HEK293T (cell line): ENCODE measurements at regions not wholly inside any gene's neighbourhood (a gene's known extent, or its start where the extent isn't known, plus 50 kb on each side); places are given as distances from the start of the nearest gene placed in this dataset.

ENCODE experiments used
- CTCF ChIA-PET: fragments of 350-600 bp; formaldehyde crosslinking; extraction: SDS; loops from one replicate; lab custom pipeline; 2021; ENCODE audit warnings: antibody characterized with exemption, inconsistent platforms; lab: Yijun Ruan, JAX
- POLR2A ChIA-PET: fragments of 350-600 bp; formaldehyde crosslinking; extraction: SDS; loops from one replicate; lab custom pipeline; 2020; ENCODE audit warnings: antibody characterized with exemption, inconsistent platforms; lab: Yijun Ruan, JAX
- DNase-seq: peaks from one replicate; pipeline ENCODE4 v3.0.0; 2012; ENCODE audit warnings: mixed read lengths; ENCODE audit errors: extremely low spot score
- ARNT ChIP-seq: fragments of 450-650 bp; IDR thresholded peaks from 2 replicates; pipeline ENCODE4 v1.6.1; 2017; ENCODE audit warnings: mild to moderate bottlenecking
- BHLHE40 ChIP-seq: fragments of 450-650 bp; IDR thresholded peaks from 2 replicates; pipeline ENCODE4 v1.6.1; 2016; ENCODE audit warnings: mild to moderate bottlenecking, moderate library complexity, borderline replicate concordance
- CTBP1 ChIP-seq: fragments of 450-650 bp; IDR thresholded peaks from 2 replicates; pipeline ENCODE4 v1.6.1; 2016; ENCODE audit warnings: borderline replicate concordance
- ELF4 ChIP-seq: fragments of 450-650 bp; IDR thresholded peaks from 2 replicates; pipeline ENCODE4 v1.6.1; 2017; ENCODE audit warnings: antibody characterized with exemption
- FOXA1 ChIP-seq: fragments of 450-650 bp; IDR thresholded peaks from 2 replicates; pipeline ENCODE4 v1.6.1; 2016; ENCODE audit warnings: mild to moderate bottlenecking
- FOXK2 ChIP-seq: fragments of 450-650 bp; IDR thresholded peaks from 2 replicates; pipeline ENCODE4 v1.6.1; 2016; ENCODE audit warnings: mild to moderate bottlenecking
- FOXM1 ChIP-seq: fragments of 450-650 bp; IDR thresholded peaks from 2 replicates; pipeline ENCODE4 v1.6.1; 2017; ENCODE audit warnings: mild to moderate bottlenecking, borderline replicate concordance
- HDGF ChIP-seq: fragments of 450-650 bp; IDR thresholded peaks from 2 replicates; pipeline ENCODE4 v1.6.1; 2017; ENCODE audit warnings: antibody characterized with exemption, borderline replicate concordance
- L3MBTL2 ChIP-seq: fragments of 450-650 bp; conservative IDR thresholded peaks from 2 replicates; pipeline ENCODE4 v1.6.1; 2016; ENCODE audit warnings: mild to moderate bottlenecking
- LEF1 ChIP-seq: fragments of 450-650 bp; IDR thresholded peaks from 2 replicates; pipeline ENCODE4 v1.6.1; 2017; ENCODE audit warnings: mild to moderate bottlenecking, borderline replicate concordance
- NFRKB ChIP-seq: fragments of 450-650 bp; IDR thresholded peaks from 2 replicates; pipeline ENCODE4 v1.6.1; 2016; ENCODE audit warnings: mild to moderate bottlenecking, moderate library complexity
- SP1 ChIP-seq: fragments of 450-650 bp; IDR thresholded peaks from 2 replicates; pipeline ENCODE4 v1.6.1; 2017
- SUZ12 ChIP-seq: fragments of 450-650 bp; IDR thresholded peaks from 2 replicates; pipeline ENCODE4 v1.6.1; 2016; ENCODE audit warnings: mild to moderate bottlenecking
- TARDBP ChIP-seq: fragments of 450-650 bp; IDR thresholded peaks from 2 replicates; pipeline ENCODE4 v1.6.1; 2016
- ZNF384 ChIP-seq: fragments of 450-650 bp; IDR thresholded peaks from 2 replicates; pipeline ENCODE4 v1.6.1; 2016
- TF ChIP-seq, protein P1 (sequence below): fragments of 450-650 bp; IDR thresholded peaks from 2 replicates; pipeline ENCODE4 v1.6.1; 2016

DNA sequence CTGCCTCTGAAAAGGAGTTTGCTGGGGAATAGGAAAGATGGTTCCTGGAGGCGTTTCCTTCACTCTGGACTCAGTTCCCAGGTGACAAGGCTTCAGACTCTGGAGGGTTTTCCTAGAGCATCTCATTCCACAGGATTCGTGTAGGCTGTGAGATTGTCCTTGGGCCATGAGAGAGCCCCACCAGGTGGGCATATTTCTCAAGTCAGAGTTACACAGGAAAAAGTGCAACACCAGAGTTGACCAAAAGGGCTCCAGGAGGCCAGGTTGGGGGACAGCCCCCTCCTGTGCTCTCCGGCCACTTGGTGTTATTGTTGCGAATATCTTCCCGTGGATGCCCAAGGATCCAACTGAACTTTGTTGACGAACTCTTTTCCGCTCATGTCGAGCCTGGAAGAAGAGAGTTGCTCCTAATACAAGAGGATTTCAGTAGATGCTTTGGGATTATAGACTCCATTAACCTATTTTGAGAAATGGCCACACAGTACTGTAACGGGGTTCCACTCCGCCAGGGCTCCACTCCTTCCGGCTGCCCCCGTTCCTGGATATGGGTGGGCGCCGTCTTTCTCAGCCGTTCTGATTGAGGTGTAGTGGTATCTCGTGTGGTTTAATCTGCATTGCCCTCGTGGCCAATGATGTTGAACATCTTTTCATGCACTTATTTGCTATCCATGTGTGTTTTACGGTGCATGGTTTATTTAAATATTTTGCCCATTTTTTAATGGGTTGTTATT lies 580.3 kb downstream of the BRD1 start:
- no peak for DNase-seq
- CTCF ChIA-PET: no interaction called here
- POLR2A ChIA-PET: no interaction called here
- TF ChIP-seq FOXK2: no peak
- no peak for TF ChIP-seq ELF4
- no peak for TF ChIP-seq SUZ12
- TF ChIP-seq TARDBP: no peak
- TF ChIP-seq ARNT: no peak
- no peak for TF ChIP-seq LEF1
- TF ChIP-seq NFRKB: no peak
- TF ChIP-seq HDGF: no peak

DNA sequence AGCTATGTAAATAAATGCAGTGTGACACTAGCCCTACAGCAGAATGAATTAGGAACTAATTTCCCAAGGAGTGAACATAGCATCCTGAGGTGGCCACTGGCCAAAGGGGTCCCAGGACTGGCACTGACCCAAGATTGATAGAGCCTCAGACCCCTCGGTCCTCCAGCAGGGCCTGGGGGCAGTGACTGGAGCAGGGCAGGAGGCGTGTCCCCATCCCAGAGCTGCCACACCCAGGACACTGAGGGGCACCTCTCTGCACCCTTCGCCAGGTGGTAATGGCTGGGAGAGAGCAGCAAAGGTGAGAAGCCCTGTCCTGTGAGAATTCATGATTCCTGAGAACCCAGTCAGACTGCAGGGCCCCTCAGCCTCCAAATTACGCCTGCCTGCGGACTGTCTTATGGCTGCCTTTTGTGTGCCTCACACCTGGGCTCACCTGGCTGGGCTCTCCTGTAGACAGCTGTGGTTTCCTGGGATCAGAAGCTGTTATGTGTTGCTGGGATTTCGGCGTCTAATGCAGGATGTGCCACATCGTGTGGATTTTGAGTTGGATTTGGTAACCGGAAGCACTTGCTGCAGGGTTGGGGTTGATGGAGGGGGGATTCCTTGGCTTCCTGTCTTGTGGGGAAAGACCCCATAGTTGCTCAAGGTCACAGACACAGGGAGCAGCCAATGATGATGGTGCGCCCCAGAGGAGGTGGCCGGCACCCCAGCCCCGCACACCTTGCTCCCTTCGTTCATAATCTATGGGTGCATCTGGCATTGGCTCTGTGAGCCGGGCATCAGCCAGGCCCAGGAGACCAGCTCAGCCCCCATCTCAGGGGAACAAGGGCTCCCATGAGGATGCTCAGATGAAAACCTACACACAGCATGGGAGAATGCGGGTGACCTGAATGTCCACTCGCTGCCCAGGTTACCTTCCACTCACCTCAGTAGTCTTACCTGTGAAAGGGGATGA lies 582.9 kb downstream of the BRD1 start:
- CTCF ChIA-PET: no interaction called here
- POLR2A ChIA-PET: no interaction called here
- TF ChIP-seq HDGF (no peak), SUZ12 (no peak), BHLHE40 (no peak), FOXA1 (no peak), CTBP1 (no peak)
- TF ChIP-seq, protein P1, sequence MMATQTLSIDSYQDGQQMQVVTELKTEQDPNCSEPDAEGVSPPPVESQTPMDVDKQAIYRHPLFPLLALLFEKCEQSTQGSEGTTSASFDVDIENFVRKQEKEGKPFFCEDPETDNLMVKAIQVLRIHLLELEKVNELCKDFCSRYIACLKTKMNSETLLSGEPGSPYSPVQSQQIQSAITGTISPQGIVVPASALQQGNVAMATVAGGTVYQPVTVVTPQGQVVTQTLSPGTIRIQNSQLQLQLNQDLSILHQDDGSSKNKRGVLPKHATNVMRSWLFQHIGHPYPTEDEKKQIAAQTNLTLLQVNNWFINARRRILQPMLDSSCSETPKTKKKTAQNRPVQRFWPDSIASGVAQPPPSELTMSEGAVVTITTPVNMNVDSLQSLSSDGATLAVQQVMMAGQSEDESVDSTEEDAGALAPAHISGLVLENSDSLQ: no peak
- no peak for DNase-seq

DNA sequence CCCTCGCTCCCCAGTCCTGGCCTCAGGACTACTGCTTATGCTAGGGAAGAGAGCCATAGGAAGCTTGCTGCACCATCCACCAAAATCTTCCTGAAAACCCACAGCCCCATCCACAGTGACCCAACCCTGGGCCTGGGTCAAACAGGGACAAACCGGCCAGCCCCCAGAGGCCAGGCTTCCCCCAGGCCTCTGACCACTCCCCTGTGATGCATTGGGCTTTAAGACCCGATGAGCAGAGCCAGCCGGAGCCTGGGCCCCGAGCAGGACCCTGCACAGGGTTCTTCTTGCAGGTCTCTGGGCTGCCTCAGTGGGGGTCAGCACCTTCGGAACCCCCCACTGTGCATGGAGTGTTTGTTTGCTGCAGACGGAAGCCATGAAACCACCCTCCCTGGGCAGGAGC lies 583.7 kb downstream of the BRD1 start:
- ChIA-PET POLR2A (no interaction called here), CTCF (no interaction called here)
- no peak for TF ChIP-seq ARNT
- TF ChIP-seq CTBP1: no peak
- TF ChIP-seq LEF1: no peak
- TF ChIP-seq NFRKB: no peak
- TF ChIP-seq FOXM1: no peak
- no peak for TF ChIP-seq SUZ12
- TF ChIP-seq TARDBP: no peak
- TF ChIP-seq SP1: no peak
- no peak for TF ChIP-seq BHLHE40
- TF ChIP-seq L3MBTL2: no peak
- TF ChIP-seq, protein P1: no peak
- TF ChIP-seq ELF4: no peak
- TF ChIP-seq FOXK2: no peak
- TF ChIP-seq HDGF: no peak
- TF ChIP-seq FOXA1: no peak
- TF ChIP-seq ZNF384: no peak
- DNase-seq: no peak

DNA sequence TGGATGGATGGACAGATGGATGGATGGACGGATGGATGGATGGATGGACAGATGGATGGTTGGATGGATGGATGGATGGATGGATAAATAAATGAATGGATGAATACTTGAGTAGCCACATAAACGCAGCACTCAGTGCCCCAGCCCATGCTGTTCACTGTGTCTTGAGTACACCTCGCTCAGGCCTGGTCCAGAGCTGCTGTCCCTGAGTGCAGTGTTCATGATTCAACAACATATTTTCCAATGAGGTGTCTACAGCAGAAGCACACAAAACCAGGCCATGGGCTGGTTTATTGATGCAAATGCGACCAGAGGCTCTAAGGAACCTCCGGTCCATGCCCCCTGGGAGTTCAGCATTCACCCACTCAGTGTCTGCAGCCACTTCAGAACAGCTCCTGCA lies 584.3 kb downstream of the BRD1 start:
- POLR2A ChIA-PET: no interaction called here
- CTCF ChIA-PET: no interaction called here
- TF ChIP-seq BHLHE40 (no peak), CTBP1 (no peak), L3MBTL2 (no peak), LEF1 (no peak)

DNA sequence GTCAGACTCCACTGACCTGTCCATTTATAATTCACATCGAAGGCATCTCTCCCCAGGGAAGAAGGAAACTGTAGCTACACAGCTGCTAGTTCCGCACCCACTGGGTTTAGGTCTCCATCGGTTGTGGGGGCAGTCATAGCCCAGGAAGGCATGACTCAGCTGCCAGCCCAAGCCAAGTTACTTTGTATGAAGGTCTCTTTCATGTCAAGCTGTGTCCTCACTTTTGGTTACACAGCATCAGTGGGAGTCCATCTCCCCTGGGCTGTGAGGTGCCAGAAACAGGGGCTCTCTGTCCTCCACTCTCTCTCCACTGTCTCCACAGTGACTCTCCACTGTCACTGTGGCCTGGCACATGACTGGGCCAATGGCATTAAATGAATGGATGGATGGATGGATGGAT lies 585.2 kb downstream of the BRD1 start:
- DNase-seq: no peak
- TF ChIP-seq FOXM1 (no peak), L3MBTL2 (no peak), FOXK2 (no peak), CTBP1 (no peak), ARNT (no peak)
- TF ChIP-seq, protein P1: no peak
- ChIA-PET POLR2A (no interaction called here), CTCF (no interaction called here)

More for the DNA sequence above, 584.3 kb downstream of the BRD1 start:
- DNase-seq: no peak

DNA sequence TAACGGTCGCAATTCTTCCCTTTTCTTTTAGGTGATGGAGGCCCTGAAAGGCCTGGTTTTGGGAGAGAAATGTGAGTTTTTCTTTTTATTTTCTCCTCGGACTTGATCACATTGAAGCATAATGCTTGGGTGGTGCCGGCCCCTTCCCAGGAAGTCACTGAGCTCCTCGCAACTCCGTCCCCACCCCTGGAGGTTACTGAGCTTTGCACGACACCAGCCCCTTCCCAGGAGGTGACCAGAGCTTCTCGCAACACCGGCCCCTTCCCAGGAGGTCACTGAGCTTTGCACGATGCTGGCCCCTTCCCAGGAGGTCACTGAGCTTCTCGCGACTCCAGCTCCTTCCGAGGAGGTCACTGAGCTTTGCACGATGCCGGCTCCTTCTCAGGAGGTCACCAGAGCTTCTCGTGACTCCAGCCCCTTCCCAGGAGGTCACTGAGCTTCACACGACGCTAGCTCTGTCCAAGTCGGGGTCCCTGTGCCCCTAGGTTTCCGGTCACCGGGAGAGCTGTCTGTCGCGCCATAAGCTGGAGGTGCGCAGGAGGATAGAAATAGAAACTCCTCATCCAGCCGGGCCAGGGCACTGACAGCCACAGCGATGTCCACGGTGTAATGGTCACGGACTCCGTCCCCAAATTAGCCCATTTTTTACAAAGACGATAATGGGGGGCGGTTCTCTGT lies 586.4 kb downstream of the BRD1 start:
- DNase-seq: no peak
- POLR2A ChIA-PET: no interaction called here
- CTCF ChIA-PET: no interaction called here
- TF ChIP-seq HDGF (no peak), CTBP1 (no peak), L3MBTL2 (no peak), FOXA1 (no peak), ARNT (no peak), LEF1 (no peak), ZNF384 (no peak)
- TF ChIP-seq, protein P1: no peak
